ENCODE measurements at regions not wholly inside any gene's neighbourhood (a gene's known extent, or its start where the extent isn't known, plus 50 kb on each side); places are given as distances from the start of the nearest gene placed in this dataset.

DNA sequence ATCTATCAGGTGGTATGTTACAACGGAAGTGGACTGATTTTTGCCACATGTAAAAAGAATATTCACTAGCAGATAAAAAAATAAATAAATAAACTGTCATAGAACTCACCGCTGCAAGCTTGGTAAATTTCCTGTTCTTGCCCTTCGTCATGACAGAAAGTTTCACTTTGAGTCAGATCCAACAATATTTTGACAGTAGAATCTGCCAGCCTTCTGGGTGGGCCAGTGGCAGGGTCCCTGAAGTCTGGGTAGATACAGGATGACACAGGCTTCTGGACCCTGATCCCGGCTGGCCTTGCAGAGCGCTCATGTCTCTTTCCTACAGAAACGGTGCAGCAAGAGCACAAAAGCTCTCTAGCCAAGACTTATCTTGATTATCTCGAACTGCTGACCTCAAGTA lies 97.8 kb upstream of the PMAIP1 start:
- TF ChIP-seq, protein P1, sequence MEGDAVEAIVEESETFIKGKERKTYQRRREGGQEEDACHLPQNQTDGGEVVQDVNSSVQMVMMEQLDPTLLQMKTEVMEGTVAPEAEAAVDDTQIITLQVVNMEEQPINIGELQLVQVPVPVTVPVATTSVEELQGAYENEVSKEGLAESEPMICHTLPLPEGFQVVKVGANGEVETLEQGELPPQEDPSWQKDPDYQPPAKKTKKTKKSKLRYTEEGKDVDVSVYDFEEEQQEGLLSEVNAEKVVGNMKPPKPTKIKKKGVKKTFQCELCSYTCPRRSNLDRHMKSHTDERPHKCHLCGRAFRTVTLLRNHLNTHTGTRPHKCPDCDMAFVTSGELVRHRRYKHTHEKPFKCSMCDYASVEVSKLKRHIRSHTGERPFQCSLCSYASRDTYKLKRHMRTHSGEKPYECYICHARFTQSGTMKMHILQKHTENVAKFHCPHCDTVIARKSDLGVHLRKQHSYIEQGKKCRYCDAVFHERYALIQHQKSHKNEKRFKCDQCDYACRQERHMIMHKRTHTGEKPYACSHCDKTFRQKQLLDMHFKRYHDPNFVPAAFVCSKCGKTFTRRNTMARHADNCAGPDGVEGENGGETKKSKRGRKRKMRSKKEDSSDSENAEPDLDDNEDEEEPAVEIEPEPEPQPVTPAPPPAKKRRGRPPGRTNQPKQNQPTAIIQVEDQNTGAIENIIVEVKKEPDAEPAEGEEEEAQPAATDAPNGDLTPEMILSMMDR (conservative IDR thresholded peaks at IDR 0.05; ENCODE audit: low read length), result no peak
- no peak for TF ChIP-seq EZH2phosphoT487 (IDR thresholded peaks at IDR 0.05; ENCODE audit: borderline replicate concordance)

All from Loucy (cell line).